ENCODE measurements at regions not wholly inside any gene's neighbourhood (a gene's known extent, or its start where the extent isn't known, plus 50 kb on each side); places are given as distances from the start of the nearest gene placed in this dataset.

GRCh38 chr12:118714051-118714460 is 267.3 kb upstream of the SRRM4 start:
- TF ChIP-seq RAD21 (conservative IDR thresholded peaks at IDR 0.05) = peak; percentile 76
- TF ChIP-seq, protein P1, sequence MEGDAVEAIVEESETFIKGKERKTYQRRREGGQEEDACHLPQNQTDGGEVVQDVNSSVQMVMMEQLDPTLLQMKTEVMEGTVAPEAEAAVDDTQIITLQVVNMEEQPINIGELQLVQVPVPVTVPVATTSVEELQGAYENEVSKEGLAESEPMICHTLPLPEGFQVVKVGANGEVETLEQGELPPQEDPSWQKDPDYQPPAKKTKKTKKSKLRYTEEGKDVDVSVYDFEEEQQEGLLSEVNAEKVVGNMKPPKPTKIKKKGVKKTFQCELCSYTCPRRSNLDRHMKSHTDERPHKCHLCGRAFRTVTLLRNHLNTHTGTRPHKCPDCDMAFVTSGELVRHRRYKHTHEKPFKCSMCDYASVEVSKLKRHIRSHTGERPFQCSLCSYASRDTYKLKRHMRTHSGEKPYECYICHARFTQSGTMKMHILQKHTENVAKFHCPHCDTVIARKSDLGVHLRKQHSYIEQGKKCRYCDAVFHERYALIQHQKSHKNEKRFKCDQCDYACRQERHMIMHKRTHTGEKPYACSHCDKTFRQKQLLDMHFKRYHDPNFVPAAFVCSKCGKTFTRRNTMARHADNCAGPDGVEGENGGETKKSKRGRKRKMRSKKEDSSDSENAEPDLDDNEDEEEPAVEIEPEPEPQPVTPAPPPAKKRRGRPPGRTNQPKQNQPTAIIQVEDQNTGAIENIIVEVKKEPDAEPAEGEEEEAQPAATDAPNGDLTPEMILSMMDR (IDR thresholded peaks at IDR 0.05; ENCODE audit: poor library complexity, severe bottlenecking) = peak; percentile 81
- no peak for TF ChIP-seq POLR2AphosphoS5 (IDR thresholded peaks at IDR 0.05)
- no peak for TF ChIP-seq MXI1 (conservative IDR thresholded peaks at IDR 0.05; ENCODE audit: poor library complexity, severe bottlenecking)
- no peak for TF ChIP-seq REST (IDR thresholded peaks at IDR 0.05; ENCODE audit: borderline replicate concordance)
- TF ChIP-seq EZH2 (IDR thresholded peaks at IDR 0.05; ENCODE audit: borderline replicate concordance, insufficient read depth, low read length, poor library complexity, severe bottlenecking) = no peak
